Nephron (organoid): ENCODE measurements at regions not wholly inside any gene's neighbourhood (a gene's known extent, or its start where the extent isn't known, plus 50 kb on each side); places are given as distances from the start of the nearest gene placed in this dataset.

Experiments used
- H3K27ac Mint-ChIP-seq, 3 experiments: 2 replicates each; pipeline ENCODE4 v1.8.0; 2020; ENCODE audit warnings: mixed read lengths in 3 of 3, mild to moderate bottlenecking in 2 of 3, moderate library complexity in 1 of 3
- H3K27me3 Mint-ChIP-seq: 2 replicates; pipeline ENCODE4 v1.8.0; 2021; ENCODE audit warnings: low read depth, mild to moderate bottlenecking, moderate library complexity, mixed read lengths
- H3K36me3 Mint-ChIP-seq: 2 replicates; pipeline ENCODE4 v1.8.0; 2020; ENCODE audit warnings: low read depth, mixed read lengths
- H3K4me1 Mint-ChIP-seq: 2 replicates; pipeline ENCODE4 v1.8.0; 2020; ENCODE audit warnings: mixed read lengths
- H3K4me3 Mint-ChIP-seq, 3 experiments: 2 replicates each; pipeline ENCODE4 v1.8.0; 2020; ENCODE audit warnings: mild to moderate bottlenecking in 3 of 3, mixed read lengths in 3 of 3, moderate library complexity in 2 of 3
- H3K9me3 Mint-ChIP-seq: 2 replicates; pipeline ENCODE4 v1.8.0; 2020; ENCODE audit warnings: mixed read lengths
- TF ChIP-seq, protein P1 (sequence below), 3 experiments: fragments of 200-600 bp; sonication (generic); IDR thresholded peaks; one replicate each; pipeline ENCODE4 v1.5.0; 2021; ENCODE audit warnings: antibody characterized with exemption in 3 of 3; ENCODE audit not compliant: unreplicated experiment in 3 of 3

GRCh38 chr11:15618583-15619032 lies 503.9 kb downstream of the INSC start:
- no peak overlapping the region for H3K4me3 Mint-ChIP-seq
- H3K27me3 Mint-ChIP-seq, result peaks cover 9% of the 10 kb centered on the region
- TF ChIP-seq, protein P1, sequence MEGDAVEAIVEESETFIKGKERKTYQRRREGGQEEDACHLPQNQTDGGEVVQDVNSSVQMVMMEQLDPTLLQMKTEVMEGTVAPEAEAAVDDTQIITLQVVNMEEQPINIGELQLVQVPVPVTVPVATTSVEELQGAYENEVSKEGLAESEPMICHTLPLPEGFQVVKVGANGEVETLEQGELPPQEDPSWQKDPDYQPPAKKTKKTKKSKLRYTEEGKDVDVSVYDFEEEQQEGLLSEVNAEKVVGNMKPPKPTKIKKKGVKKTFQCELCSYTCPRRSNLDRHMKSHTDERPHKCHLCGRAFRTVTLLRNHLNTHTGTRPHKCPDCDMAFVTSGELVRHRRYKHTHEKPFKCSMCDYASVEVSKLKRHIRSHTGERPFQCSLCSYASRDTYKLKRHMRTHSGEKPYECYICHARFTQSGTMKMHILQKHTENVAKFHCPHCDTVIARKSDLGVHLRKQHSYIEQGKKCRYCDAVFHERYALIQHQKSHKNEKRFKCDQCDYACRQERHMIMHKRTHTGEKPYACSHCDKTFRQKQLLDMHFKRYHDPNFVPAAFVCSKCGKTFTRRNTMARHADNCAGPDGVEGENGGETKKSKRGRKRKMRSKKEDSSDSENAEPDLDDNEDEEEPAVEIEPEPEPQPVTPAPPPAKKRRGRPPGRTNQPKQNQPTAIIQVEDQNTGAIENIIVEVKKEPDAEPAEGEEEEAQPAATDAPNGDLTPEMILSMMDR (IDR thresholded peaks at IDR 0.05; ENCODE audit: unreplicated experiment in 3 of 3), result no peak

GRCh38 chr11:15621565-15621964 lies 506.8 kb downstream of the INSC start:
- H3K27me3 Mint-ChIP-seq, result peaks cover 17% of the 10 kb centered on the region
- no peak overlapping the region for H3K4me3 Mint-ChIP-seq
- peak overlapping the region in 2 of 3 experiments; percentile 8 to 57 for H3K27ac Mint-ChIP-seq
- no peaks in the 10 kb centered on the region for H3K36me3 Mint-ChIP-seq
- TF ChIP-seq, protein P1 (IDR thresholded peaks at IDR 0.05; ENCODE audit: unreplicated experiment in 3 of 3), result no peak
- H3K4me1 Mint-ChIP-seq, result peaks cover 5% of the 10 kb centered on the region
- H3K9me3 Mint-ChIP-seq, result no peaks in the 10 kb centered on the region

More at GRCh38 chr11:15618583-15619032, 503.9 kb downstream of the INSC start:
- Mint-ChIP-seq H3K4me1 (peaks cover 20% of the 10 kb centered on the region), H3K36me3 (no peaks in the 10 kb centered on the region), H3K9me3 (no peaks in the 10 kb centered on the region), H3K27ac (no peak overlapping the region)

GRCh38 chr11:15622231-15622890 lies 507.6 kb downstream of the INSC start:
- TF ChIP-seq, protein P1 (IDR thresholded peaks at IDR 0.05; ENCODE audit: unreplicated experiment in 3 of 3), result no peak
- peak overlapping the region in 1 of 3 experiments; percentile 5 for H3K27ac Mint-ChIP-seq
- H3K4me3 Mint-ChIP-seq, result no peak overlapping the region
- H3K9me3 Mint-ChIP-seq, result no peaks in the 10 kb centered on the region
- H3K27me3 Mint-ChIP-seq, result peaks cover 17% of the 10 kb centered on the region
- peaks cover 7% of the 10 kb centered on the region for H3K4me1 Mint-ChIP-seq
- no peaks in the 10 kb centered on the region for H3K36me3 Mint-ChIP-seq

- H3K4me1 Mint-ChIP-seq, result peaks cover 22% of the 10 kb centered on the region
- TF ChIP-seq, protein P1 (IDR thresholded peaks at IDR 0.05; ENCODE audit: unreplicated experiment in 3 of 3), result no peak
- no peaks in the 10 kb centered on the region for H3K36me3 Mint-ChIP-seq
- H3K4me3 Mint-ChIP-seq, result no peak overlapping the region
- no peaks in the 10 kb centered on the region for H3K9me3 Mint-ChIP-seq
- no peak overlapping the region for H3K27ac Mint-ChIP-seq
- peaks cover 13% of the 10 kb centered on the region for H3K27me3 Mint-ChIP-seq
These were observed 510.0 kb downstream of the INSC start for GRCh38 chr11:15624701-15625100.

DNA sequence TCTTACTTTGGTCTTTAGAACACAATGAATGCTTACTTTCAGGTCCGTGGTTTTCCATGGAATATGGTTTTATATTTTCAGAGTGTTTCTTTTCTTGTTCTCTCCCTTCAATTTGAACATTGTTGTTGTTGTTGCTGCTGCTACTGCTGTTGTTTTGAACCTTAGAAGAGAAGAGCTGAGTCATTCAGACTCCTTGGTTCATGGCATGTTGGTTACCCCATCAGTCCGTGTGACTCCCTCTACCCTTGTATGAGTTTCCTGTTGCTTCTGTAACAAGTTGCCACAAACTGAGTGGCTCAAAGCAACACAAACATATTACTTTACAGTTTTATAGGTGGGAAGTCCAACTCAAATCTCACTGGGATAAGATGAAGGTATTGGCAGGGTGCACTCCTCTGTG lies 511.0 kb downstream of the INSC start:
- Mint-ChIP-seq H3K4me1 (peaks cover 28% of the 10 kb centered on the region), H3K36me3 (no peaks in the 10 kb centered on the region), H3K27ac (no peak overlapping the region), H3K27me3 (peaks cover 13% of the 10 kb centered on the region), H3K9me3 (no peaks in the 10 kb centered on the region), H3K4me3 (no peak overlapping the region)
- TF ChIP-seq, protein P1 (IDR thresholded peaks at IDR 0.05; ENCODE audit: unreplicated experiment in 3 of 3), result no peak

- peaks cover 23% of the 10 kb centered on the region for H3K4me1 Mint-ChIP-seq
- H3K27me3 Mint-ChIP-seq, result peaks cover 9% of the 10 kb centered on the region
- H3K27ac Mint-ChIP-seq, result peak overlapping the region in 1 of 3 experiments; percentile 23
- no peaks in the 10 kb centered on the region for H3K9me3 Mint-ChIP-seq
- H3K36me3 Mint-ChIP-seq, result no peaks in the 10 kb centered on the region
- TF ChIP-seq, protein P1 (IDR thresholded peaks at IDR 0.05; ENCODE audit: unreplicated experiment in 3 of 3), result no peak
- no peak overlapping the region for H3K4me3 Mint-ChIP-seq
These were observed 512.8 kb downstream of the INSC start for GRCh38 chr11:15627560-15627959.
